ENCODE measurements at regions not wholly inside any gene's neighbourhood (a gene's known extent, or its start where the extent isn't known, plus 50 kb on each side); places are given as distances from the start of the nearest gene placed in this dataset.

DNA sequence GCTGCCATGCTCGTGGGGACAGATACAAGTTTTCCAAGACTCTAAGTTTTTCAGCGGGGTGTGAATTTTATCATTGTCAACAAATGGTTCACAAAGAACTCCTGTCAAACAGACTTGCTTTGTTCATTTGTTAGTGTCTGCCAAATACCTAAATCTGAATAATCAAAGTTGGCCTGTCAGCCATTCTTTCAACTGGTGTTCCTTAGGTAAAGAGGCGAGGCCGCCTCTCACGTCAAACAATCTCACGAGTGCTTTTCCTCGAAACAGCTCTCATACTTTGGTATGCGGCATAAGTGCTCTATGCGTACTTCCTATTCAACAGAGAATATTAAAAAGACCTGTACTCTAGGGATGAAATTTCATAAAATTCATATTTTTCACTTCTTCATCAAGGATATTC lies 51.4 kb upstream of the KANK4 start:
- DNase-seq, result no peak

DNA sequence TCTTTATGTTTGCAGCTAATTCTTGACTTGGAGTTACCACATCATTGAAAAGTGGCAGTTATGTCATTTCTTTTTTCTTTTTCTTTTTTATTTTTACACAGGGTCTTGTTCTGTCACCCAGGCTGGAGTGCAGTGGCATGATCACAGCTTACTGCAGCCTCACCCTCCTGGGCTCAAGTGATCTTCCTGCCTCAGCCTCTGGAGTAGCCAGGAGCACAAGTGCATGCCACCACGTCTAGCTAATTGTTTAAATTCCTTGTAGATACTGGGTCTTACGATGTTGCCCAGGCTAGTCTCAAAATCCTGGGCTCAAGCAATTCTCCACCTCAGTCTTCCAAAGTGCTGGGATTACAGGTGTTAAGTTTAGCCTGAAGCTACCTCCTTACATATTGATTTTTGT lies 52.1 kb upstream of the KANK4 start:
- no peak for DNase-seq

DNA sequence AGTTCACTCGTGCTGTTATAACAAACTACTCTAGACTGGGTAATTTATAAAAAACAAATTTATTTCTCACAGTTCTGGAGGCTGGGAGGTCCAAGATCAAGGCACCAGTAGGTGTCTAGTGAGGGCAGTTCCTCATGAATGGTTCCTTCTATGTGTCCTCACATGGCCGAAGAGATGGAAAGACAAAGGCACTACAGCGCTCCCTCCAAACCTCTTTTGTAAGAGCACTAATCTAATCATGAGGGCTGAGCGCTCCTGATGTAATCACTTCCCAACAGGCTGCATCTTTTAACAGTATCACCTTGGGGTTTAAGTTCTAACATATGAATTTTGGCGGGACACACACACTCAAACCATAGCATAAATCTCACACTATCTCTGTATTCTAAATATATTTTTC lies 54.0 kb upstream of the KANK4 start:
- DNase-seq, result no peak

DNA sequence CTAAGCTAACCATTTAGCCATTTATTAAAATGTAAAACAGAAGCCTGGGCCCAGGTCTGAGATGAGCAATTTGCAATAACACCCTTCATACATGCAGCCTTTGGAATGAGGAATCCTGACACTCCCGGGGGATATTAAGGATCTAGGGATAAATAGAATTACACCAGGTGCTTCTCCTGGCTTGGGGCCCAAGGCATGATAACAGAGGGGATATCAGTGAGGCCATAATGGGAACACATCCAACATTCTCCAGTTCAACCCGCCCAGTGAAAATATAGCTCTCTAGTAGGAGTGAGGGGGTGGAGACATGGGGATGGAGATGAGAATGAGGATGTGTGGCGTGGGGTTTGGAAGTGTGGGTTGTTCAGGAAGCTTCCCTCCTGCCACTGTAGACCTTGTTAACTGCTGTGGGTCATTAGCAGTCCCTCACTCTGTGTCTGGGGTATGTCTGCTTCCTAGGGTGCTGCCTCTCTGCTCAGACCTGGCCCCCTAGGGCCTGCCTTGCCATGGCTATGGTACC lies 57.9 kb upstream of the KANK4 start:
- no peak for DNase-seq

DNA sequence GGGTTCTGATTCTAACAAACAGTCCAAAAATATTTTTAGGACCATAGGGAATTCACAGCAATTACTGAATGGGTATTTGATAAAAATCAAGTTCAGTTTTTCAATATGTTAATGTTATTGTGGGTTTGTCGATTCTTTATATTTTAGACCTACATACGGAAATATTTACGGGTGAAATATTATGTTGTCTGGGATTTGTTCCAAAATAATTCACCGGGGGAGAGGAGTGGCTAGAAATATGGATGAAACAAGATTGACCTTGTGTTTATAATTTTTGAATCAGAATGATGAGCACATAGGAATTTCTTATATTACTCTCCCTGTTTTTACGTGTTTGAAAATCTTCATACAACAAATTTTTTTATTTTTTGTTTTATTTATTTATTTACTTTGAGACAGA lies 56.7 kb upstream of the USP1 start:
- peak; percentile 3 for DNase-seq

DNA sequence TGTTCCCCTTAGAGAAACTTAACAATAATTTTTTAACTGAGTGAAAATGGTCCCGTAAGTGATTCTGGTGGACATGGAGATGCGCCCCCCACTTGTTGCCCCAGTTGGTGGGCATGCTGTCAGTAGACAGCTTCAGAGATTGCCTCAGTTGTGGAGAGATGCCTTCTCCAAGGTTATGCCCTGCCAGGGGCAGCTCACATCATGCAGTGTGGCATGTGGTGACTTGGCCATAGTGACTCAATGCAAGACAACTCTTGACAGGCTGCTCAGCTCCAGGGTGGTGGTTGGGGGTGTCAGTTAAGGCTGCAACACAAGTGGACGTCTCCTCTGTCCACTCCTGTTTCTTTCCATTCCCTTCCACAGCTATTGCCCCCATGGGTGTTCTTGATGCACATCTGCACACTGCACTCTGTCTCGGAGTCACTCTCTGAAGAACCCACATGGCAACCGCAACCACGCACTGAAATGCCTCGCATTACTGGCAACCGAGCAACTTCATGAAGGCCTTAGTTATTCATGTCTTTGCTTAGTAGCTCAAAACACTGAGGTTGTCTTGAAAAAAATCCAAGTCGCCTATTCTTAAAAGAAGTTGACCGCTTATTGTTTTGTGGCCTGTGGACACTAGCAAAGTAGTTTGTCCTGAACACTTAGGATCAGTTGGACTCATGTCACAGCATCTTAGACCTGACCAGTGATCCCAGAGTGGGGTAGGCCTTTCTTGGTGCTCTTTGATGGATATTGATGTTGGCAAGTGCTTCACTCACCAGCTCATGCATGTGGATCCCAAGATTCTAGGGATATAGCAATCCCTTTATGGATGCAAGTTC lies 54.8 kb upstream of the USP1 start:
- no peak for DNase-seq

DNA sequence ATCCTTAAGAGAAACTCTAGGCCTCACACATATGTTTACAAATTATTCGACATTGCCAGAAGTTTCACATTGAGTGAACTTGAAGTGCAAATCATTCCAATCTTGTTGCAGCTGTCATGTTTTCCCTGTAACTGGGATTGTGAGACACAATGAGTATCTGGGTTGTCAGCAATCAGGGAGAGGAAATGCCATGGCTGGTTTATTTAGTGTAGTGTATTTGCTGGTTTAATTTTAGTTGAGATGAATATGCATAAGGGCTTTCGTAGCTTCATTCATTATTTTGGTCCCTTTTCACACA lies 54.2 kb upstream of the USP1 start:
- peak; percentile 83 for DNase-seq

DNA sequence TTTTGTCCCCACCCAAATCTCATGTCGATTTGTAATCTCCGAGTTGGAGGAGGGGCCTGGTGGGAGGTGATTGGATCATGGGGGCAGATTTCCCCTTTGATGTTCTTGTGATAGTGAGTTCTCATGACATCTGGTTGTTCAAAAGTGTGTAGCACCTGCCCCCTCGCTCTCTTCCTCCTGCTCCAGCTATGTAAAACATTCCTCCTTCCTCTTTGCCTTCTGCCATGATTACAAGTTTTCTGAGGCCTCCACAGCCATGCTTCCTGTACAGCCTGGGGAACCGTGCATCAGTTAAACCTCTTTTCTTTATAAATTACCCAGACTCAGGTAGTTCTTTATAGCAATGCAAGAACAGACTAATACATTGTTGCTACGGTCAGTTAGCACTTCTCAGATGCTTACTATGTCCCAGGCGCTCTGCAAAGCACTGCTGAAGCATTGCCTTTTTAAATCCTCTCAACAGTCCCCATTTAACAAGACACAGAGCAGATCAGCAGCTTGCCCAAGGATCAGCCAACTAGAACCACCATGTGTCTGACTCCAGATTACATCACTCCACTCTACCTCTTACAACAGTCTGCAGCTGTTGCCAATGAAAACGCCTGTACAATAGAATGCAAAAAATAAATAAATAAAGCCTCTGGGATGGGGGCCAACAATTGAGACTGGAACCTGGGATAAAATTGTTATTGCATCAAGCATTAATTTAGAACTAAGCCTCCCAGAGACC lies 52.4 kb upstream of the USP1 start:
- peak; percentile 89 for DNase-seq

DNA sequence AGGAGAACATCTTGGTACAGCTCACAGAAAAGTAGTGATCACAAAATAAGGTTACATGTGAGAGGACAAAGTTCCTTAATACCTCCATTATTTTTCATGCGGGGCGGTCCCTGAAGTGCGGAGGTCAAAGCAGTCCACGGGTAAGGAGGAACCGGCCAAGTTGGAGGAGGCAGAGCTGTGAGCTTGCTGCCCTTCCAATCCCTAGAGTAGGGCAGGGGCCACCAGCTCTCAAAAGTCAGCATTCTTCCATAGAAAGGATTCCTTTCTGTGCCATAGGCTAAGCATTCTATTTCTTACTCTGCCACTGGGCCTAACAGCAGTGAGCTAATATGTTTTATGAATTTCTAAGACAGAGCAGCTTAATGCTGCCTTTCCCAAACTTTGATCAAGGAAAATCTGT lies 50.9 kb upstream of the USP1 start:
- no peak for DNase-seq

DNA sequence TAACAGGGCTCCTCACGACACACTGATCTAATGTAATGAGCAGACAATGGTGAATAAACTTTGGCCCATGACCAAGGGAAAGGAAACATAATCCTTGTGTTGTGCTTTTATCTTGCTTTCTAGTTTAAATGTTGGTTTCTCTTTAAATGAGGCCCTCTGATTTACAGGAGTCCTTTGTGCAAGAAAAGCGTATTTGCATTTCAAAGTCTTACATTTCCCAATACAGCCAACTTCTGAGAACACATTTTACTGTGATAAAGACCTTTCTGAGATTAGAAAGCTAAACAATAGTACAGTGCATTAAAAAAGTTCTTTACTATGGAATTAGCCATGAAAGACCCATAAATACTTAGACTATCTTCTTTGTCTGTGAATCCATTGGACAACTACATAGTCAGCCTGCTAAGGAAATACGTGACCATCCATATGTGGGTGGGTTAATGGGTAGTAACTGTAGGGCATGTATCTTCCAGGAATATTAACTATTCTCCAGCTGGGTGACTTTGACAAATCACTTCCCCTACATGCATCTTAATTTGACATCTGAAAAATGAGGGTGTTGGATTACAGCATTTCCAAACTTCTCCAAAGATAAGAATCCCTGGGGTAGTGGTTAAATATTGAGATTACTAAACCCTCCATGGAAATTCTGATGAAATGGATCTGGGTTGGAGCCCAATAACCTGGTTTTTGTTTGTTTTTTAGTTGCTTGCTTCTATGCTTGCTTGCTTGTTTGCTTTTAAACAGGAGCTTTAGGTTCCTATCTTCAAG lies 50.3 kb upstream of the USP1 start:
- DNase-seq, result no peak

All from skin of body (tissue), 1 donor.